ENCODE measurements at regions not wholly inside any gene's neighbourhood (a gene's known extent, or its start where the extent isn't known, plus 50 kb on each side); places are given as distances from the start of the nearest gene placed in this dataset.
A peak's percentile ranks its signal among the peaks of the same experiment; 100 is the strongest.

GRCh38 chr5:96282020-96282419 is 151.0 kb downstream of the PCSK1 start:
- DNase-seq: no peak

GRCh38 chr5:96280946-96281393 is 152.1 kb downstream of the PCSK1 start:
- DNase-seq: peak; percentile 60

GRCh38 chr5:96279801-96280542 is 153.1 kb downstream of the PCSK1 start:
- DNase-seq: peak; percentile 29

GRCh38 chr5:96278981-96279380 is 154.1 kb downstream of the PCSK1 start:
- DNase-seq: no peak

DNA sequence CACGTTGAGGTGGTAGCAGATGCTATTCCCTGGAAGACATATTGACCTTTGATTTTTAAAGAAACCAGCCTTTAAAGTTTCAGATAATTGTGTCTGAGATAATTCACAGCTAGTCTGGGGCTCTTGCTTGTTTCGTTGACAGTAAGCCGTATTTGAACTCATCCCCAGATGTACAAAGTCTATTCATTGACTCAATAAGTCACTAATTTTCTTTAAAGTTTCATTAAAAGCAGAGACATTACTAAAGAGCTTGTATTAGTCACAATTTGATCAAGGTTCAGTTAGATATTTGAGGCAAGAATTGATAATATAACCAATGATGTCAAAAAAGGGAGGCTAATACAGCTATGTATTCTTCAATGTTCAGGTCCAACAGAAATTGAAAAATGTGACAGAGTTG is 158.0 kb downstream of the PCSK1 start:
- no peak for DNase-seq

DNA sequence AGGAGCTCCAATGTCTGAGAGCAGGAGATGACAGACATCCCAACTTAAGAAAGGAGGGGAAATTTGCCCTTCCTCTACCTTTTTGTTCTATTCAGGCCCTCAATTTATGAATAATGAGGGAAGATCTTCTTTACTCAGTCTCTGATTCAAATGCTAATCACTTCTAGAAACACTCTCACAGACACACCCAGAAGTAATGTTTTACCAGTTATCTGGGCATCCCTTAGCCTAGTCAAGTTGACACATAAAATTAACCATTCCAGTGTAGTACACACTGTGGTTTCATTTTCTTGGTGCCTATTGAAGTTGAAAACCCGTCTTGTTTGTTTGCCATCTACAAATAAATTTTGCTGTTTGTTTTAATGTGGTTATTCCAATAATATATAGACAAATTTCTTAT is 167.6 kb downstream of the PCSK1 start:
- DNase-seq: no peak

- no peak for DNase-seq
Observed at GRCh38 chr5:96264047-96264446, 169.0 kb downstream of the PCSK1 start.

DNA sequence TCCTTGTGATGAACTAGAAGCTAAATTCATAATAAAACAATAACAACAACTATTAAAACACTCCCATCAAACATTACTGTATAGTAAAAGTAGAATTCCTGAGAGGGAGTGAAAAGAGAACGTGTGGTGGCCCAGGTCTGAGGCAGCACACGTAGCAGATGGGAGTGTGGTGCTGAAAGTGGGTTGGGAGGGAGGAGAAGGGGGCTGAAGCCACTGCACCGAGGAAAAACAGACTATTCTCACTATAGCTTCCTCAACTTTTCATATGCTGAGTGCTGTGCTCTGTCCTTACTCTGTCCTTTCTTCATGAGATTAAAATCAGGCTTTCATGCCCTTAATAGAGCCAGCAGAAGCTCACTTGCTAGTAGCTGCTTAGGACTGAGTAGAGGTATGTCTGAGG is 170.9 kb downstream of the PCSK1 start:
- DNase-seq: no peak

- no peak for DNase-seq
Observed at GRCh38 chr5:96260009-96260408, 173.0 kb downstream of the PCSK1 start.

DNA sequence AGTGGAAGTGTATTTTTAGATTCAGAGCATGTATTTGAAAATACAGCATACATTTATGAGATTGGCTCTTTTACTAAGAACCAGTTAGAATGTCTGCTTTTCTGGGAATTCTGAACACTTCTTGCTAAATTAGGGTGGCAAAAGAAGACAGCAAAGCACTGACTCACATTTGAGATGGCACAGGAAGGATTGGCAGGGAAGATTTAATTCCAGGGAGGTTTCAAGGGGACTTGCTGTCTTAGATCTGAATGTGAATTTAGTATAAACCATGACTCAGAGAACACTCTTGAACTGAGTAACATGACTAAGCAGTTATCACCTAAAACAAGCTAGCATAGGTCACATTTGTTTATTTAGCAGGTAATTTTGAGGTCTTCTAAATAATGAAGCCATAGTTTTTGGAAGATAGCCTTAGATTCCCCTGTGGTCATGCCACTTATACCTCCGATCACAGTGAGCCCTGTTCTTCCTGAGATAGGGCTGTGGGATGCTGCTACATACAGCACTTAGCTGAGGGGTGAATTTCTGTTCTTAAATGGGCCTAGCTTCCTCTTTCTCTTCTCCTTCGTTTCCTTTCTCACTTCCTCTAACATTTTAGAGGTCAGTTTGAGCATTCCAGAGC is 173.8 kb downstream of the PCSK1 start:
- peak; percentile 56 for DNase-seq

DNA sequence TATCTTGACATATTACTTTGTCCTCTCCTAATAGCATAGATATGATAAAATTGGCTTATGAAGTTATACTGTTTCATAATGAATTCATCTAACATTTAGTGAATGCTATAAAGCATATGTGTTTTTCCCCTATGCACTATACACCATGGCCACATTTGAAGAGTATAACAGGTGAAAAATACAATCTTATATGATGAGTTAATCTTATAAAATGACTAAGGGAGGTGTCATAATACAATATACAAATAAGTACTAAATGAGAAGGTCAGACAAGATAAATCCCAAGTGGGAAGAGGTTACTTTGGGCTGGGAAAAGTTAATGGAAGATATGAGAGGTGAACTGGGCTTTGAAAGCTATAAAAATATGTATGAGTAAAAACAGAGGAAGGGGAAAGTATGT is 174.4 kb downstream of the PCSK1 start:
- DNase-seq: no peak

DNA sequence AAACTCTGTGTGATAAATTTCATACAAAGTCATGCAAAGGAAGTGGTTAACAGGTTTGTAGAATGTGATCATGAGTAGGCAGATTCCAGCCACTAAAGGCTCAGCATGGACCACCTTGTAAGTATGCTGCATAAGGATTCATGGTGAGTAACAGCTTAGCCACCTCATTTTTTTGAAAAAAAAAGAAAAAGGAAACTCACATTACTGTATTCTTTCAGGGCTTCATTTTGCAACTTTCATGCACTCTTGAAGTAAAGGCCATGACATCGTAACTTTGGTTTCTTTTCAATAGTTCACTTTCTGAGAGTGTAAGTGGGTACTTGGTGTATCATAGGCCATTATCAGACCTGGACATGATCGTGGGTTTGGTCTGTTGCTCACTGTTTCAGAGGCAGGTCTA is 175.1 kb downstream of the PCSK1 start:
- peak; percentile 81 for DNase-seq

- peak; percentile 78 for DNase-seq
Observed at GRCh38 chr5:96256795-96257470, 176.1 kb downstream of the PCSK1 start.

GRCh38 chr5:96254980-96255691 is 177.9 kb downstream of the PCSK1 start:
- DNase-seq: peak; percentile 94

- DNase-seq: no peak
Observed at GRCh38 chr5:96253140-96253539, 179.9 kb downstream of the PCSK1 start.

GRCh38 chr5:96252596-96252995 is 180.5 kb downstream of the PCSK1 start:
- DNase-seq: no peak

DNA sequence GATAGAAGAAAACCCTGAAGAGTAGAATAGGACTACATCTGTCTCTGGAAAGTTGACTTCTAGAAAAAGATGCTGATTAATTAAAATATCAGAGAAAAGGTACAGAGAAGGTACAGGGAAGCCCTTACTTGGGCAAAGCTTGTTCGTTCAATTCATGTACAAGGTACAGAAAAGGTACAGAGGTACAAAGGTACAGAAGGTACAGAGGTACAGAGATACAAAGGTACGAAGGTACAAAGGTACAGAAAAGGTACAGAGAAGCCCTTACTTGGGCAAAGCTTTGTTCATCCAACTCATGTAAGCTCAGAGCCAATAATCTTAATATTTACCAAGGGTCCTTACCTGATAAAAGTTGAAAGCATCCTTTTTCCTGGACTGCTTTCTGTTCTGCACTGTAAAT is 182.3 kb downstream of the PCSK1 start:
- no peak for DNase-seq

- DNase-seq: no peak
Observed at GRCh38 chr5:96248131-96248530, 184.9 kb downstream of the PCSK1 start.

DNA sequence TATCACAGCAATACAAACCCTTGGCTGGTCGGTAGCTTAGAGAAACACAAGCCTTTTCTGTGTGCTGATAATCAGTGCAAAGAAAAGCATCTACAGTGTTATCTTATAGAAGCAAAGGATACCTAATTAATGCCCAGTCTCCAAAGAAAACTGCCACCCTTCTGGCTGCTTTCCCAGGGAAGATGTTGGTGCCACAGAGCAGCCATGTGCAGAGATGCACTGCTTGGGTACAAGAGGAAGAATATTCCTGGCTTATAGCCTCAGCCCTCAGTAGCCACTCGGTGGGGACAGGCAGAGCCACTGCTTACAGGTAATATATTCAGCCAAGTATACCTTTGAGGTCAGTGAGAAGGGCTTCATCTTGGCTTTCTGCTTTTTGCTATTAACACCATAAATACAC is 185.3 kb downstream of the PCSK1 start:
- DNase-seq: no peak

- peak; percentile 86 for DNase-seq
Observed at GRCh38 chr5:96247097-96247701, 185.8 kb downstream of the PCSK1 start.

DNA sequence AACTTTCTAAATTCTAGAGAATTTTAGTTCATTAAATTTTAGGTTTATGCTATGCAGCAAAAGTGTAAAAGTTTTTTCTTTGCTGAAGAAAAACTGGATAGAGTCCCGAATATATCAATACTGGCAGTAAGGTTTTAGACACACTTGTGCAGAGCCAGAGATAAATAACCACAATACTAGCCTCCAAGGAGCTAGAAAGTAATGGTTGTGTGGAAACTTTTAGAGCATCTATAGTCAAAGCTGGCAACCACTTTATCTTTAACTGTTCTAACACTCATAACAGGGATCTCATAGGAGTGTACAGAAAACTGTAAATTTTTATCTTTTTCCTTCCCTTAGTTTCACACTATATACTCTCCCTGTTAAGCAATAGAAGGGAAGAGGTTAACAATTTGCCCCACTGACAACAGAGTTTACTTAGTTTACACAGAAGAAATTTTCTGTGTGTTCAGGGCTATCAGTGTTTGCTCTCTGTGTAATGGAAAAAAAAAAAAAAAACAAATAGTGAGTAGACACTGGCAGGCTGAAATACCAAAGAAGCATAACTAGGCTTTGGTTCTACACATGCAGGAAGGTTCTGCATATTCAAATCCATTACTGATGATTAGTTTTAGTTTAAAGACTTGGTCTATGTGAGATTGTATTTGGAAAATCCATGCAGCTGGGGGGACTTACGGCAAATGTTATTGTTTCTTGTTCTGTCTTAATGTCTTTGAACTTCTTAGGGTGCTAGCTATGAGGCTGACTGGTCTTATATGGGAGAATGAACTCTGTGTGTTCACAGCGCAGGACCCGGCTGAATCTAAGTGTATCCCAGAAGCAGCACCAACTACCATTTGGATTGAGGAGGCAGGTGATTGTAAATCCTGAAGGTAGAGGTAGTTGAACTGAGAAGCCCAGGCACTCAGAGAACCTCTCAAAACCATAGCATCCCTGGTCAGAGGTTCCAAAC is 187.6 kb downstream of the PCSK1 start:
- no peak for DNase-seq

DNA sequence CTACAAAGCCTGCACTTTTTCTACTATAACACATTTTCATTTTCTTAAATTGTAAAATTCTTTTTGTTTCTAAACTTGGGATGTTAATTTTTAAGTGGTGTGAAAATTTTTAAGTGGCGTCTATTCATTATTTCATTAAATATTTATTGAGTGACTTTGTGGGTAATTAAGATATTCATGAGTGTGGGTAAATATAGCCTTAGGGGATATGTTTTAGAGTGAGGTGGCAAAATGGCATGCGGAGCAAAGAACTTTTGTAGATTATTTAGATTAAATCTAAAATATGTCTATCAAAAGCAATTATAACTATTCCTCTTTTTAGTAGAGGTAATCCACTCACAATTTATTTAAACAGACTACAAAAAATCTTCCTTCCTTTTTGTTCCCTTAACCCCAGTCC is 188.4 kb downstream of the PCSK1 start:
- DNase-seq: no peak

Measured in fibroblast of skin of scalp (primary cell).